Effector memory CD8-positive, alpha-beta T cell (primary cell): ENCODE measurements at regions not wholly inside any gene's neighbourhood (a gene's known extent, or its start where the extent isn't known, plus 50 kb on each side); places are given as distances from the start of the nearest gene placed in this dataset.

ENCODE experiments used
- ATAC-seq: fragments of 150-1000 bp; cut with Tn5 transposase; replicated peaks from 2 replicates; pipeline ENCODE4 v1.10.0; 2021; ENCODE audit warnings: mild to moderate bottlenecking, moderate library complexity
- DNase-seq, 3 experiments: peaks; one replicate each; pipeline ENCODE4 v3.0.0; 2021
- H3K27ac Mint-ChIP-seq, 2 donors: one replicate each; pipeline ENCODE4 v1.8.0; 2022; ENCODE audit warnings: mild to moderate bottlenecking in 2 of 2, mixed read lengths in 2 of 2, moderate library complexity in 2 of 2
- H3K27me3 Mint-ChIP-seq, 2 donors: one replicate each; pipeline ENCODE4 v1.8.0; 2022; ENCODE audit warnings: mixed read lengths in 2 of 2
- H3K36me3 Mint-ChIP-seq: one replicate; pipeline ENCODE4 v1.8.0; 2022; ENCODE audit warnings: mild to moderate bottlenecking, moderate library complexity, mixed read lengths; ENCODE audit not compliant: insufficient read depth
- H3K4me1 Mint-ChIP-seq, 2 donors: one replicate each; pipeline ENCODE4 v1.8.0; 2022; ENCODE audit warnings: low read depth in 2 of 2, mixed read lengths in 2 of 2
- H3K4me3 Mint-ChIP-seq, 2 donors: one replicate each; pipeline ENCODE4 v1.8.0; 2022; ENCODE audit warnings: mild to moderate bottlenecking in 2 of 2, mixed read lengths in 2 of 2, moderate library complexity in 2 of 2
- H3K9me3 Mint-ChIP-seq, 2 donors: one replicate each; pipeline ENCODE4 v1.8.0; 2022; ENCODE audit warnings: mixed read lengths in 2 of 2

- DNase-seq (no peak), ATAC-seq (no peak)
- Mint-ChIP-seq H3K4me3 (no peak overlapping the region), H3K27ac (no peak overlapping the region), H3K36me3 (no peaks in the 10 kb centered on the region), H3K4me1 (no peaks in the 10 kb centered on the region), H3K9me3 (peaks cover 11 to 21% of the 10 kb centered on the region in 2 donors), H3K27me3 (peaks cover 6 to 53% of the 10 kb centered on the region in 2 donors)
Observed at GRCh38 chr4:1490011-1490653, 83.9 kb upstream of the NKX1-1 start.

DNA sequence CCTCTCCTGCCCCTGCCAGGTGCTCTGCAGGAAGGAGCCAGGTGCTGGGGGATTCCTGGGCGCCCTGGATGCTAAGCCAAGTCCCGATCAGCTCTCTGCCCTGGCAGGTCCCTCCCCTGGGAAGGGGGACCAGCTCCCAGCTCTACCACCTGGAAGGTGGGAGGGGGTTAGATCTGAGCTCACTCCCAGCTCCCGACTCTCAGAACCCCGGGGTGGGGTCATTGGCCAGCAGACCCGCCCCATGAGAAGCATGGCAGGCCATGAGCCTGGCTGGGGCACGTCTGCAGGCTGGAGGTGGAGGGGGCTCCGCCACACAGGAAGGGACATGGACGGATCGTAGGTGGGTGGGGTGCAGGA, 83.4 kb upstream of the NKX1-1 start:
- H3K36me3 Mint-ChIP-seq, result no peaks in the 10 kb centered on the region
- no peak overlapping the region for H3K27ac Mint-ChIP-seq
- H3K9me3 Mint-ChIP-seq, result peaks cover 11 to 22% of the 10 kb centered on the region in 2 donors
- peaks cover 9 to 58% of the 10 kb centered on the region in 2 donors for H3K27me3 Mint-ChIP-seq
- H3K4me1 Mint-ChIP-seq, result no peaks in the 10 kb centered on the region
- no peak overlapping the region for H3K4me3 Mint-ChIP-seq
- DNase-seq (no peak), ATAC-seq (no peak)

DNA sequence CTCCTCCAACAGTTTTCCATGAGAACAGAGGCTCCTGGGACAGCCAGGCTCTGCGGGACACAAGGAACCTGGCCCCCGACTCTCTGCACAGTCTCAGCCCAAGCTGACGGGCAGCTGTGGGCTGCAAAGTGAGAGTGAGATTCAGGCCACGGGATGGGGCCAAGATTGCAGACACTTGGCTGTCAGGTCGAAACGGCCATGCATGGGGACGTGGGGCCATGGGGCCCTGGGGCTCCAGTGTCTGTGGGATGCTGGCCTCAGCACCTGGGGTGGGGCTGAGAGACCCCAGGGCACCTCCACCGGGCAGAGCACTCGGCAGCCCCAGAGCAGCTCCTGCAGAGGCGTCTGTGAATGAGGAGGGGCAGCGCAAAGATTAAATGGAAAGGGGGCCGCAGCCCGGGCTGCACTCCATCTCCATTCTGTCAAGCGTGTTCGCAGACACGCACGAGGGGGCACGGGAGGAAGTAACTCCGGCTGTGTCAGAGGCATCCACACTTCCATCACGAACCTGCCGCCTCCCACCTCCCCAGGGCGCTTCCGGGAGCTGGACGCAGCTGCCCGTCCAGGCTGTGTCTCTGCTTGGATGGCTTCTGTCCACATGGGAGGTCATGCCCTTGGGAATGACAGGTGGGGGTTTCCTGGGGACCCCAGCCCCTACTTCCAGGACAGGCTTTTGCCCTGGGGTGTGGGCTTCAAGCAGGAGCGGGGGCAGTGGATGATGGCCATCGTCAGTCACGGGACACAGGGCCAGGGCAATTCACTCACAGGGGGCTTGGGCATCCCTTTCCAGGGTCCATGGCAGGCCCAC, 82.8 kb upstream of the NKX1-1 start:
- DNase-seq, result no peak
- Mint-ChIP-seq H3K27me3 (peaks cover 9 to 59% of the 10 kb centered on the region in 2 donors), H3K27ac (no peak overlapping the region), H3K4me1 (no peaks in the 10 kb centered on the region), H3K36me3 (no peaks in the 10 kb centered on the region), H3K9me3 (peaks cover 11 to 22% of the 10 kb centered on the region in 2 donors), H3K4me3 (no peak overlapping the region)
- ATAC-seq, result no peak

DNA sequence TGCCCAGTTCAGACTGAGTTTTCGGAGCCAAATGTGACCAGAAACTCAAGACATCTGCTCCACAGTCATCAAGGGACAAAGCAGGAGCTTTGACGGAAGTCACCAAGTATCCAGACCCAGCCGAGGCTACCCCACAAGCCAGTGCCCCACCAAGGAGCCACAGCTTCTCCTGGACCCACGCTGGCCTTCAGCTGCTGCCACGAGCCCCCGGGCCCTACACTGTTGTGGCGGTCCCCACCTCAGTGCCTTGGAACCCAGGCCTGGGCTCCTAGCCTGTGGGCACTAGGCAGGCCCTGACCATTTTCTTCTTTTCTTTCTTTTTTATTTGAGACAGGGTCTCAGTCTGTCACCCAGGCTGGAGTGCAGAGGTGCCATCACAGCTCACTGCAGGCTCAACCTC, 82.1 kb upstream of the NKX1-1 start:
- Mint-ChIP-seq H3K4me1 (no peaks in the 10 kb centered on the region), H3K36me3 (no peaks in the 10 kb centered on the region), H3K4me3 (no peak overlapping the region), H3K27ac (no peak overlapping the region), H3K9me3 (peaks cover 11 to 22% of the 10 kb centered on the region in 2 donors), H3K27me3 (peaks cover 8 to 59% of the 10 kb centered on the region in 2 donors)
- DNase-seq (no peak), ATAC-seq (no peak)

- ATAC-seq (no peak), DNase-seq (no peak)
- H3K27me3 Mint-ChIP-seq, result peaks cover 8 to 59% of the 10 kb centered on the region in 2 donors
- H3K9me3 Mint-ChIP-seq, result peaks cover 11 to 22% of the 10 kb centered on the region in 2 donors
- H3K36me3 Mint-ChIP-seq, result no peaks in the 10 kb centered on the region
- H3K4me1 Mint-ChIP-seq, result no peaks in the 10 kb centered on the region
- H3K4me3 Mint-ChIP-seq, result no peak overlapping the region
- no peak overlapping the region for H3K27ac Mint-ChIP-seq
Observed at GRCh38 chr4:1487761-1488160, 81.5 kb upstream of the NKX1-1 start.

DNA sequence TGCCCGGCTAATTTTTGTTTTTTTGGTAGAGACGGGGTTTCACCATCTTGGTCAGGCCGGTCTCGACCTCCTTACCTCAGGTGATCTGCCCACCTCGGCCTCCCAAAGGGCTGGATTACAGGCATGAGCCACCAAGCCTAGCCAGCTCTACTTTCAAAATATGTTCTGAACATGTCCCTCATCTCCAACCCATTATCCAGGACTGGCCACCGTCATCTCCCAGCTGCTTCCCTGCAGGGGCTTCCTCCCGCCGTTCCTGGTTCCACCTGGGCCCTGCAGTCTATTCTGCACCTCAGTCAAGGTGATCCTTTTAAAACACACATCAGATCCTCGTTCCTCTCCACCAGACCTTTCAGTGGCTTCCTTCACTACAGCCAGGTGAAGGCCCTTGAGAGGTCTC, 80.9 kb upstream of the NKX1-1 start:
- Mint-ChIP-seq H3K4me3 (no peak overlapping the region), H3K27me3 (peaks cover 8 to 58% of the 10 kb centered on the region in 2 donors), H3K36me3 (no peaks in the 10 kb centered on the region), H3K9me3 (peaks cover 11 to 22% of the 10 kb centered on the region in 2 donors), H3K4me1 (no peaks in the 10 kb centered on the region), H3K27ac (no peak overlapping the region)
- ATAC-seq, result no peak
- DNase-seq, result no peak

DNA sequence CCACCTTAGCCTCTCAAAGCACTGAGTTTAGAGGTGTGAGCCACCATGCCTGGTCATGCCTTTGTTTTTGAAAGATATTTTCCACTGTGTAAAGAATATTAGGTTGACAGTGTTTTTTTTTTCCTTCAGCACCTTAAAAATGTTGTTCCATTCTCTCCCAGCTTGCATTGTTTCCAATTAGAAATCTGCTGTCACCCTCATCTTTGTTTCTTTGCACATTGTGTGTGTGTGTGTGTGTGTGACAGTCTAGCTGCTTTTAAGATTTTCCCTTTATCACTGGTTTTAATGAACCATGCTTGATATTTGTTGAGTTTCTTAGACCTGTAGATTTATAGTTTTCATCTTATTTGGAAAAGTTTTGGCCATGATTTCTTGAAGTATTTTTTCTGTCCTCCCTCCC, 79.0 kb upstream of the NKX1-1 start:
- Mint-ChIP-seq H3K27me3 (peaks cover 8 to 40% of the 10 kb centered on the region in 2 donors), H3K9me3 (peaks cover 12 to 22% of the 10 kb centered on the region in 2 donors), H3K27ac (no peak overlapping the region), H3K36me3 (no peaks in the 10 kb centered on the region), H3K4me3 (no peak overlapping the region), H3K4me1 (no peaks in the 10 kb centered on the region)
- ATAC-seq (no peak), DNase-seq (no peak)

- Mint-ChIP-seq H3K4me1 (no peaks in the 10 kb centered on the region), H3K4me3 (no peak overlapping the region), H3K36me3 (no peaks in the 10 kb centered on the region), H3K9me3 (peaks cover 6% of the 10 kb centered on the region in 2 donors), H3K27ac (no peak overlapping the region), H3K27me3 (peaks cover 8 to 9% of the 10 kb centered on the region in 2 donors)
- ATAC-seq, result no peak
- DNase-seq, result no peak
Observed at GRCh38 chr4:1480720-1481119, 74.5 kb upstream of the NKX1-1 start.

DNA sequence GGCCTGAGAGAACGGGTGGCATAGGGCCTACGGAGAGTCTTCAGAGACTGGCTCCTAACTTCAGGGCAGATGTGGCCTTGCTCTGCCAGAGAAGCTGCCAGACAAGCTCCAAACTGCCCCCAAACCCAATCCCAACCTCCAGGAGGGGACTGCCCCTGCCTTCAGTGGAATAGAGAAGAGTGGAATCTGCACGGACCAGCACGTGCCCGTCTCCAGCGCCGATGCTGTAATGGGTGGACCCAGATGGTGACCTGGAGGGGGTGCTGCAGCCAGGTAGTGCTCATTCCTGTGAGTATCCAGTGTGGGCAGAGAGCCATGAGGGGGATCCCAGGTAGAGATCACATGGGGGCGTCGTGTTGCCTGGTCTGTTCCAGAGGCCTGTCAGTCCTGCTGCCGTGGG, 73.2 kb upstream of the NKX1-1 start:
- Mint-ChIP-seq H3K36me3 (no peaks in the 10 kb centered on the region), H3K4me1 (no peaks in the 10 kb centered on the region), H3K9me3 (peaks cover 0 to 5% of the 10 kb centered on the region in 2 donors), H3K27me3 (peaks cover 5% of the 10 kb centered on the region in 2 donors), H3K27ac (no peak overlapping the region), H3K4me3 (no peak overlapping the region)
- no peak for ATAC-seq
- no peak for DNase-seq

- DNase-seq, result no peak
- H3K4me1 Mint-ChIP-seq, result no peaks in the 10 kb centered on the region
- peaks cover 0 to 5% of the 10 kb centered on the region in 2 donors for H3K9me3 Mint-ChIP-seq
- H3K4me3 Mint-ChIP-seq, result no peak overlapping the region
- H3K36me3 Mint-ChIP-seq, result no peaks in the 10 kb centered on the region
- ATAC-seq, result no peak
- no peak overlapping the region for H3K27ac Mint-ChIP-seq
- peaks cover 8 to 11% of the 10 kb centered on the region in 2 donors for H3K27me3 Mint-ChIP-seq
Observed at GRCh38 chr4:1478766-1479355, 72.6 kb upstream of the NKX1-1 start.

- H3K9me3 Mint-ChIP-seq, result peaks cover 0 to 5% of the 10 kb centered on the region in 2 donors
- DNase-seq (no peak), ATAC-seq (no peak)
- no peak overlapping the region for H3K27ac Mint-ChIP-seq
- no peak overlapping the region for H3K4me3 Mint-ChIP-seq
- no peaks in the 10 kb centered on the region for H3K36me3 Mint-ChIP-seq
- no peaks in the 10 kb centered on the region for H3K4me1 Mint-ChIP-seq
- H3K27me3 Mint-ChIP-seq, result peaks cover 11 to 15% of the 10 kb centered on the region in 2 donors
Observed at GRCh38 chr4:1477045-1477840, 71.0 kb upstream of the NKX1-1 start.

DNA sequence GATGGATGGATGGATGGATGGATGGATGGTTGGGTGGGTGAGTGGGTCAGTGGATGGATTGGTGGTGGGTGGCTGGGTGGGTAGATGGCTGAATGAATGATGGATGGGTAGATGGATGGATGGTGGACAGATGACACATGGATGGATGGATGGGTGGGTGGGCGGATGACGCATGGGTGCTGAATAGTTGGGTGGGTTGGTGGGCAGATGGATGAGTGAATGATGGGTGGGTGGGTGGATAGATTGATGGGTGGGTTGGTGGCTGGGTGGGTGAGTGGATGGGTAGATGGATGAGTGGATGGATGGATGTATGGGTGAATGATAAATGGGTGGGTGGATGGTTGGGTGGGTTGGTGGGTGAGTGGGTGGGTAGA, 69.9 kb upstream of the NKX1-1 start:
- ATAC-seq (no peak), DNase-seq (no peak)
- H3K36me3 Mint-ChIP-seq, result no peaks in the 10 kb centered on the region
- no peaks in the 10 kb centered on the region for H3K4me1 Mint-ChIP-seq
- peaks cover 0 to 3% of the 10 kb centered on the region in 2 donors for H3K9me3 Mint-ChIP-seq
- H3K4me3 Mint-ChIP-seq, result no peak overlapping the region
- no peak overlapping the region for H3K27ac Mint-ChIP-seq
- peaks cover 11 to 15% of the 10 kb centered on the region in 2 donors for H3K27me3 Mint-ChIP-seq
